Heart right ventricle (tissue), 16 donors: ENCODE measurements at regions not wholly inside any gene's neighbourhood (a gene's known extent, or its start where the extent isn't known, plus 50 kb on each side); places are given as distances from the start of the nearest gene placed in this dataset.
"Not testable (repeated sequence)": the region's sequence is repeated elsewhere in the genome, so short reads cannot be mapped to it uniquely, and the experiment has no call there.

Experiments used
- ATAC-seq, 8 donors: fragments of 200-7000 bp; cut with Tn5 transposase; one replicate each; pipeline ENCODE4 v1.9.1; 2020; ENCODE audit warnings: mild to moderate bottlenecking in 8 of 8, moderate library complexity in 8 of 8, moderate number of reproducible peaks in 1 of 8
- DNase-seq, 2 donors: peaks; one replicate each; pipeline ENCODE4 v3.0.0-alpha.2; 2020
- H3K27ac ChIP-seq, 10 donors: fragments of 200-600 bp; sonication (generic) in 2 of 10; one replicate each; pipeline versions ENCODE4 v1.5.0 to v1.8.0; 2020 to 2022; ENCODE audit warnings: mild to moderate bottlenecking in 3 of 10
- H3K27me3 ChIP-seq, 7 donors: fragments of 200-600 bp; one replicate each; pipeline ENCODE4 v1.8.0; 2021 to 2022; ENCODE audit warnings: mild to moderate bottlenecking in 2 of 7
- H3K36me3 ChIP-seq, 9 donors: fragments of 200-600 bp; sonication (generic) in 1 of 9; one replicate each; pipeline versions ENCODE4 v1.5.0 to v1.8.0; 2020 to 2022; ENCODE audit warnings: mild to moderate bottlenecking in 2 of 9
- H3K4me1 ChIP-seq, 9 donors: fragments of 200-600 bp; sonication (generic) in 1 of 9; one replicate each; pipeline versions ENCODE4 v1.5.0 to v1.8.0; 2020 to 2022; ENCODE audit warnings: mild to moderate bottlenecking in 4 of 9
- H3K4me3 ChIP-seq, 10 donors: fragments of 200-600 bp; sonication (generic) in 2 of 10; one replicate each; pipeline versions ENCODE4 v1.5.0 to v1.8.0; 2020 to 2022; ENCODE audit warnings: mild to moderate bottlenecking in 7 of 10, moderate library complexity in 2 of 10
- H3K9me3 ChIP-seq, 11 donors: fragments of 200-600 bp in 10 of 11; sonication (generic) in 2 of 11; one replicate each; pipeline versions ENCODE4 v1.5.0 to v1.8.0; 2013 to 2022; ENCODE audit warnings: mild to moderate bottlenecking in 2 of 11, control low read depth in 1 of 11, moderate library complexity in 1 of 11
- CTCF ChIP-seq, 9 donors: fragments of 200-600 bp; sonication (generic) in 2 of 9; IDR thresholded peaks; one replicate each; pipeline versions ENCODE4 v1.5.0 to v1.8.0; 2021 to 2022; ENCODE audit warnings: antibody characterized with exemption in 9 of 9, mild to moderate bottlenecking in 5 of 9, moderate library complexity in 1 of 9
- WGBS, 2 donors: extraction: QIAGEN DNeasy Blood & Tissue Kit; methylation state at CpG; one replicate each; pipeline ENCODE4 v1.1.7; 2013; ENCODE audit warnings: inconsistent platforms in 1 of 2; 5-methylcytosine and 5-hydroxymethylcytosine counted together
- intact Hi-C, 10 donors: fragments of 100-400 bp; cut with DNase I; formaldehyde crosslinking; loops; one replicate each; pipeline versions ENCODE4 v1.11.1 to v1.14.2; 2022
- donor health status: Arrhythmogenic right ventricular cardiomyopathy.
- donor health status: ischemic (EF 13 %, LVEDD 7.1; RV severe dilation, severe dysfunction).
- donor health status: healthy with polysubstance abuse.
- donor health status: DM: no; HTN: yes; CAD: no.
- donor health status: DM: no; HTN: no; CAD: no.
- donor health status: ischemic (EF 25% LVEDD 6.9; RV normal size, moderate dysfunction).
- donor health status: ischemic (EF 25% LVEDD 5.7; RV mildly dilated, moderate dysfunction).
- donor health status: healthy.
- donor health status: DM: yes; HTN: yes; CAD: no.
- donor health status: Ischemic cardiomyopathy.
- donor health status: ischemic (EF 35%, LVEDD 5.7; RV mildly dilated, moderate dysfunction).
- donor health status: nonischemic (EF 11% LVEDD 7.7; RV severe dilation, severe dysfunction).
- donor health status: DM: yes; HTN: yes; CAD: no.
- donor health status: PGD.
- donor health status: ischemic (EF 29% LVEDD 5.4; RV normal size, mild dysfunction).
- donor health status: nonischemic (EF 23%, LVEDD 6.1; RV moderate dilation, normal function).

GRCh38 chr4:77353724-77354315, 196.8 kb downstream of the CCNG2 start:
- intact Hi-C loops, H3K27ac ChIP-seq, H3K27me3 ChIP-seq, H3K4me1 ChIP-seq, H3K4me3 ChIP-seq, DNase-seq, H3K9me3 ChIP-seq, H3K36me3 ChIP-seq: not testable (repeated sequence)
- TF ChIP-seq CTCF (IDR thresholded peaks at IDR 0.05): peak in 1 of 9 donors; percentile 10
- WGBS, 2 donors: 73 to 76% methylated on average over 4 of the region's 5 CpGs
- ATAC-seq: peak in 5 of 8 donors; percentile 21 to 49 (median 38)

- TF ChIP-seq CTCF (IDR thresholded peaks at IDR 0.05): no peak
- intact Hi-C loops: no loop called here
- H3K9me3 ChIP-seq: no peaks in the 10 kb centered on the region
- no peak for ATAC-seq
- H3K36me3 ChIP-seq: no peaks in the 10 kb centered on the region
- H3K4me3 ChIP-seq: no peak overlapping the region
- WGBS, 2 donors: 52 to 56% methylated on average over 1 of the region's 1 CpG
- H3K27me3 ChIP-seq: no peaks in the 10 kb centered on the region
- no peak overlapping the region for H3K27ac ChIP-seq
- DNase-seq: no peak
- H3K4me1 ChIP-seq: peaks cover 0 to 3% (median 0%) of the 10 kb centered on the region in 9 donors
Observed at GRCh38 chr4:77354550-77354949, 197.5 kb downstream of the CCNG2 start.

DNA sequence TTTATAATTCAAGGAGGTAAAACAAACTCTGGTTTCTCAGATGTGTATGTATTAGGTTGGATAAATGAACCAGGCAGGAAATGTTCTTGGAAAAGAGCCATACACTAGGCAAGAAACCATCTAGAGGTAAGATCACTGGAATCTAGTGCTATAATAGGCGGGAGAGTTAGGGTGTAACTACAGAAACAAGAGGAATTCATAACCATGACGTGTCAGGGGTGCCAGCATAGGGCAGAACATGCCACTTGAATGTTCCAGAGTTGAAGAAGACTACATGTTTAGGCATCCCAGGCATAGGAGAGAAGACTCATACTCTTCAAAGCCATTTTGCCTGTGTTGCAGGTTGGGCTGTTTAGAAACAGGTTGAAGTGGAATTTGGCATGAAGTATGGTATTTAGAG, 198.7 kb downstream of the CCNG2 start:
- DNase-seq (no peak), ATAC-seq (no peak)
- no peak overlapping the region for H3K27ac ChIP-seq
- WGBS, 2 donors: 86% methylated on average over 2 of the region's 2 CpGs
- peaks cover 0 to 3% (median 0%) of the 10 kb centered on the region in 9 donors for H3K4me1 ChIP-seq
- TF ChIP-seq CTCF (IDR thresholded peaks at IDR 0.05): no peak
- H3K4me3 ChIP-seq: no peak overlapping the region
- no peaks in the 10 kb centered on the region for H3K9me3 ChIP-seq
- H3K36me3 ChIP-seq: no peaks in the 10 kb centered on the region
- intact Hi-C loops: loop anchor here in 6 of 10 donors (5.0 kb wide), 2 partner anchors 113 to 118 kb away; no protein-coding TSS in a partner anchor
- H3K27me3 ChIP-seq: no peaks in the 10 kb centered on the region

- no peaks in the 10 kb centered on the region for H3K4me1 ChIP-seq
- intact Hi-C loops: loop anchor here (1.0 to 5.0 kb wide), 4 partner anchors 116 to 121 kb away; no protein-coding TSS in a partner anchor
- H3K27ac ChIP-seq: no peak overlapping the region
- DNase-seq: peak in 1 of 2 donors; percentile 21
- H3K36me3 ChIP-seq: no peaks in the 10 kb centered on the region
- 86 to 87% methylated on average over 2 of the region's 2 CpGs for WGBS, 2 donors
- peak; percentile 19 to 71 (median 60) for TF ChIP-seq CTCF (IDR thresholded peaks at IDR 0.05)
- H3K27me3 ChIP-seq: peaks cover 0 to 5% (median 0%) of the 10 kb centered on the region in 7 donors
- ATAC-seq: peak in 6 of 8 donors; percentile 42 to 77 (median 66)
- H3K4me3 ChIP-seq: no peak overlapping the region
- H3K9me3 ChIP-seq: no peaks in the 10 kb centered on the region
Observed at GRCh38 chr4:77358315-77358928, 201.4 kb downstream of the CCNG2 start.
